ENCODE measurements at regions not wholly inside any gene's neighbourhood (a gene's known extent, or its start where the extent isn't known, plus 50 kb on each side); places are given as distances from the start of the nearest gene placed in this dataset.

GRCh38 chr3:28850186-28850585 lies 430.7 kb upstream of the RBMS3 start:
- Histone ChIP-seq H3K4me1 (ENCODE audit: insufficient read depth, low read length) (no peaks in the 10 kb centered on the region), H3K4me3 (ENCODE audit: low read length) (no peak overlapping the region), H3K36me3 (ENCODE audit: insufficient read depth, low read length) (no peaks in the 10 kb centered on the region), H3K9me3 (ENCODE audit: low read length) (no peaks in the 10 kb centered on the region), H2AFZ (ENCODE audit: low read depth, low read length) (no peak overlapping the region), H3K27me3 (ENCODE audit: insufficient read depth, low read length) (no peaks in the 10 kb centered on the region)

DNA sequence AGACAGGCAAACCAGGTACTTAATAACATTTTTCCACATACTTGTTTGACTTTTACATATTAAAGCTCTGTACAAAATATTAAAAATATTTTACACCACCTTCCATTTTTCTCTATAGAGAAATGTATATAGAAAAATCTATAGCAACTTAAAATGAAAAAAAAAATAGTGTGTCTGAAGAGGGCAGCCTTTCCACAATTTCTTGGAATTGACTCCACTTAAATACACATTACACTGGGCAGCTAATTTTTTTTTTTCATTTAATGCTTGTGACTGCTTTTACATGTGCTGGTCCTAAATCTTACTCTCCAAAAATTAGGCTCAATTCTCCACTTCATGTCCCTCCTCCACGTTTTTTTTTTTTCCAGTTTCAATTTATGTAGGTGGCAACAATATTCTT lies 427.0 kb upstream of the RBMS3 start:
- Histone ChIP-seq H3K27me3 (ENCODE audit: insufficient read depth, low read length) (no peaks in the 10 kb centered on the region), H2AFZ (ENCODE audit: low read depth, low read length) (no peak overlapping the region), H3K4me1 (ENCODE audit: insufficient read depth, low read length) (no peaks in the 10 kb centered on the region), H3K4me3 (ENCODE audit: low read length) (no peak overlapping the region), H3K9me3 (ENCODE audit: low read length) (no peaks in the 10 kb centered on the region), H3K36me3 (ENCODE audit: insufficient read depth, low read length) (no peaks in the 10 kb centered on the region)

- no peaks in the 10 kb centered on the region for H3K9me3 ChIP-seq (ENCODE audit: low read length)
- H3K27me3 ChIP-seq (ENCODE audit: insufficient read depth, low read length) = no peaks in the 10 kb centered on the region
- no peaks in the 10 kb centered on the region for H3K36me3 ChIP-seq (ENCODE audit: insufficient read depth, low read length)
- no peak overlapping the region for H2AFZ ChIP-seq (ENCODE audit: low read depth, low read length)
- H3K4me1 ChIP-seq (ENCODE audit: insufficient read depth, low read length) = no peaks in the 10 kb centered on the region
- no peak overlapping the region for H3K4me3 ChIP-seq (ENCODE audit: low read length)
Observed at GRCh38 chr3:28856796-28857195, 424.1 kb upstream of the RBMS3 start.

- Histone ChIP-seq H3K4me3 (ENCODE audit: low read length) (no peak overlapping the region), H3K36me3 (ENCODE audit: insufficient read depth, low read length) (no peaks in the 10 kb centered on the region), H2AFZ (ENCODE audit: low read depth, low read length) (no peak overlapping the region), H3K9me3 (ENCODE audit: low read length) (no peaks in the 10 kb centered on the region), H3K27me3 (ENCODE audit: insufficient read depth, low read length) (no peaks in the 10 kb centered on the region), H3K4me1 (ENCODE audit: insufficient read depth, low read length) (no peaks in the 10 kb centered on the region)
Observed at GRCh38 chr3:28859897-28860296, 421.0 kb upstream of the RBMS3 start.

DNA sequence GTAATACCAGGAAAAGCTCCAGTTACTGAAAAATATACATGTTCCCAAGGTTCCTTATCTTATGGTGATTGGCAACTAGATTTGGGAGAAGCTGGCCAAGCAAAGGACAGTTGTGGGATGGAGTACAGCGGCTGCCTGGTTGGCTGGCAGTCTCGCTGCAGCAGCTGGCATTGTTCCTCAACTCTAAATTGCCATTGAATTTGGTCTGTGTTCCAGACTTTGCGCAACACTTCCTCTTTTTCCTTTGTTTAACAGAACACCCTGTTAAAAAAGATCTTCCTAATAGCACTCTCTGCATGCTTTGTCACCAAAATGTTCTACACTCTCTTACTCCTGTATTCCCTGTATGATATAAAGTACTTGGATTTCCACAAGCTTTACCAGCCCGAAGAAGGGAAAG lies 420.6 kb upstream of the RBMS3 start:
- H3K9me3 ChIP-seq (ENCODE audit: low read length) = no peaks in the 10 kb centered on the region
- H3K27me3 ChIP-seq (ENCODE audit: insufficient read depth, low read length) = no peaks in the 10 kb centered on the region
- no peak overlapping the region for H3K4me3 ChIP-seq (ENCODE audit: low read length)
- no peaks in the 10 kb centered on the region for H3K4me1 ChIP-seq (ENCODE audit: insufficient read depth, low read length)
- H2AFZ ChIP-seq (ENCODE audit: low read depth, low read length) = no peak overlapping the region
- no peaks in the 10 kb centered on the region for H3K36me3 ChIP-seq (ENCODE audit: insufficient read depth, low read length)

- no peak overlapping the region for H2AFZ ChIP-seq (ENCODE audit: low read depth, low read length)
- no peak overlapping the region for H3K4me3 ChIP-seq (ENCODE audit: low read length)
- no peaks in the 10 kb centered on the region for H3K27me3 ChIP-seq (ENCODE audit: insufficient read depth, low read length)
- no peaks in the 10 kb centered on the region for H3K4me1 ChIP-seq (ENCODE audit: insufficient read depth, low read length)
- no peaks in the 10 kb centered on the region for H3K9me3 ChIP-seq (ENCODE audit: low read length)
- no peaks in the 10 kb centered on the region for H3K36me3 ChIP-seq (ENCODE audit: insufficient read depth, low read length)
Observed at GRCh38 chr3:28863186-28863585, 417.7 kb upstream of the RBMS3 start.

DNA sequence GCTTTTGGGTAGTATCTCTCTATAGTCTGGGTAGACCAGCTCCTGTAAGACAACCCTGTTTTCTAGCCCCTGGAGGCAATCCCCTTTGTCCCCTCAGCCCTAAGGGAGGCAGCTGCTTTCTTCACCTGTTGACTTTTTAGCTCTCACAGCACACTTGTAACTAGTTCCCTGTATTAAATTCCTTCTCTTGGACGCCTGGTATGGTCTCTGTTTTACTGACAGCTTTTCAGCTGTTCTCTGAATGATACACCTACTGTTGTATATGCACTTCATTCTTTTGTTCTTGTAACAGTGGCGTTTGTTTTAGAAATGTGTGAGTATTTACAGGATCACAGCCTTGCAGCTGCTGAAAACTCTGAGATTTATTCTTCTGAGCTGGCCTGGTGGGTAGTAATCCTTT lies 413.0 kb upstream of the RBMS3 start:
- Histone ChIP-seq H3K27me3 (ENCODE audit: insufficient read depth, low read length) (no peaks in the 10 kb centered on the region), H3K4me1 (ENCODE audit: insufficient read depth, low read length) (no peaks in the 10 kb centered on the region), H2AFZ (ENCODE audit: low read depth, low read length) (no peak overlapping the region), H3K9me3 (ENCODE audit: low read length) (no peaks in the 10 kb centered on the region), H3K4me3 (ENCODE audit: low read length) (no peak overlapping the region), H3K36me3 (ENCODE audit: insufficient read depth, low read length) (no peaks in the 10 kb centered on the region)

GRCh38 chr3:28868897-28869296 lies 412.0 kb upstream of the RBMS3 start:
- H3K4me3 ChIP-seq (ENCODE audit: low read length) = no peak overlapping the region
- no peaks in the 10 kb centered on the region for H3K9me3 ChIP-seq (ENCODE audit: low read length)
- H2AFZ ChIP-seq (ENCODE audit: low read depth, low read length) = no peak overlapping the region
- H3K4me1 ChIP-seq (ENCODE audit: insufficient read depth, low read length) = no peaks in the 10 kb centered on the region
- no peaks in the 10 kb centered on the region for H3K36me3 ChIP-seq (ENCODE audit: insufficient read depth, low read length)
- H3K27me3 ChIP-seq (ENCODE audit: insufficient read depth, low read length) = no peaks in the 10 kb centered on the region

DNA sequence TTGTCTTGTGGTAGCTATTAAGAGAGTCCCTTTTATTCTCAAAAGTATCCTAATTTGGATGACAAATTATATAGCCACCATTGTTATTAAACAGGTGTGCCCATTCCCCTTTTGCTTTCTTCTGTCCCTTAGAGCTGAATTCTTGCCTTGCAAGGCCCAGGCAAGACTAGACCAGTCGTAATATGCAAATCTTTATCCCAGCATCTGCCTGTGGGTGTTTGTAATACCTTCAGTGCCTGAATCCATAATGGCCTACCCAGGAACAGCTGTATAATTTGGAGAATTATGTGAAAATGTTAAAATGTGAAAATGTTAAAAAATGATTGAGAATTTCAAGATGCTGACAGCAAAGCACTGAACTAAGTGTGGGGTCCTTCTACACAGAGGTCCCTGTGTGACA lies 403.0 kb upstream of the RBMS3 start:
- Histone ChIP-seq H3K4me1 (ENCODE audit: insufficient read depth, low read length) (no peaks in the 10 kb centered on the region), H3K4me3 (ENCODE audit: low read length) (no peak overlapping the region), H3K27me3 (ENCODE audit: insufficient read depth, low read length) (no peaks in the 10 kb centered on the region), H3K9me3 (ENCODE audit: low read length) (no peaks in the 10 kb centered on the region), H2AFZ (ENCODE audit: low read depth, low read length) (no peak overlapping the region), H3K36me3 (ENCODE audit: insufficient read depth, low read length) (no peaks in the 10 kb centered on the region)

GRCh38 chr3:28890373-28890772 lies 390.5 kb upstream of the RBMS3 start:
- H3K27me3 ChIP-seq (ENCODE audit: insufficient read depth, low read length) = no peaks in the 10 kb centered on the region
- H3K36me3 ChIP-seq (ENCODE audit: insufficient read depth, low read length) = no peaks in the 10 kb centered on the region
- H3K4me3 ChIP-seq (ENCODE audit: low read length) = no peak overlapping the region
- no peak overlapping the region for H2AFZ ChIP-seq (ENCODE audit: low read depth, low read length)
- H3K9me3 ChIP-seq (ENCODE audit: low read length) = no peaks in the 10 kb centered on the region
- no peaks in the 10 kb centered on the region for H3K4me1 ChIP-seq (ENCODE audit: insufficient read depth, low read length)

GRCh38 chr3:28891485-28891884 lies 389.4 kb upstream of the RBMS3 start:
- Histone ChIP-seq H3K27me3 (ENCODE audit: insufficient read depth, low read length) (no peaks in the 10 kb centered on the region), H3K36me3 (ENCODE audit: insufficient read depth, low read length) (no peaks in the 10 kb centered on the region), H3K4me3 (ENCODE audit: low read length) (no peak overlapping the region), H3K9me3 (ENCODE audit: low read length) (no peaks in the 10 kb centered on the region), H2AFZ (ENCODE audit: low read depth, low read length) (no peak overlapping the region), H3K4me1 (ENCODE audit: insufficient read depth, low read length) (no peaks in the 10 kb centered on the region)

- Histone ChIP-seq H3K4me3 (ENCODE audit: low read length) (no peak overlapping the region), H3K27me3 (ENCODE audit: insufficient read depth, low read length) (peaks cover 2% of the 10 kb centered on the region), H3K4me1 (ENCODE audit: insufficient read depth, low read length) (no peaks in the 10 kb centered on the region), H3K9me3 (ENCODE audit: low read length) (peaks cover 1% of the 10 kb centered on the region), H2AFZ (ENCODE audit: low read depth, low read length) (no peak overlapping the region), H3K36me3 (ENCODE audit: insufficient read depth, low read length) (no peaks in the 10 kb centered on the region)
Observed at GRCh38 chr3:28900301-28900700, 380.6 kb upstream of the RBMS3 start.

GRCh38 chr3:28901018-28901417 lies 379.9 kb upstream of the RBMS3 start:
- no peaks in the 10 kb centered on the region for H3K36me3 ChIP-seq (ENCODE audit: insufficient read depth, low read length)
- no peaks in the 10 kb centered on the region for H3K4me1 ChIP-seq (ENCODE audit: insufficient read depth, low read length)
- peaks cover 1% of the 10 kb centered on the region for H3K9me3 ChIP-seq (ENCODE audit: low read length)
- H3K27me3 ChIP-seq (ENCODE audit: insufficient read depth, low read length) = peaks cover 2% of the 10 kb centered on the region
- no peak overlapping the region for H3K4me3 ChIP-seq (ENCODE audit: low read length)
- H2AFZ ChIP-seq (ENCODE audit: low read depth, low read length) = no peak overlapping the region

- Histone ChIP-seq H3K36me3 (ENCODE audit: insufficient read depth, low read length) (no peaks in the 10 kb centered on the region), H3K9me3 (ENCODE audit: low read length) (peaks cover 3% of the 10 kb centered on the region), H2AFZ (ENCODE audit: low read depth, low read length) (no peak overlapping the region), H3K27me3 (ENCODE audit: insufficient read depth, low read length) (peaks cover 5% of the 10 kb centered on the region), H3K4me1 (ENCODE audit: insufficient read depth, low read length) (no peaks in the 10 kb centered on the region), H3K4me3 (ENCODE audit: low read length) (no peak overlapping the region)
Observed at GRCh38 chr3:28903171-28903601, 377.7 kb upstream of the RBMS3 start.

Measured in neuron (in vitro differentiated cells).